ENCODE measurements at regions not wholly inside any gene's neighbourhood (a gene's known extent, or its start where the extent isn't known, plus 50 kb on each side); places are given as distances from the start of the nearest gene placed in this dataset. TPM values are rescaled to one million over a fixed set of nuclear protein-coding genes. Genes with fewer than 3 reads are reported as not detected.

Small RNAs in the stretch of these regions (small RNA-seq; reads per million reads assigned to genes)
- gene BX322534.1 (ENCODE audit: low replicate concordance), result not detected

Measured in lung (tissue), 1 donor.